Upper lobe of left lung (tissue), 6 donors: ENCODE measurements at regions not wholly inside any gene's neighbourhood (a gene's known extent, or its start where the extent isn't known, plus 50 kb on each side); places are given as distances from the start of the nearest gene placed in this dataset.

ENCODE experiments used
- ATAC-seq, 2 donors: fragments of 200-7000 bp; cut with Tn5 transposase; one replicate each; pipeline ENCODE4 v1.9.1; 2022; ENCODE audit warnings: mild to moderate bottlenecking in 2 of 2, moderate library complexity in 2 of 2; ENCODE audit not compliant: low FRiP score in 2 of 2
- DNase-seq, 2 donors: peaks; one replicate each; pipeline ENCODE4 v3.0.0-alpha.2; 2019 to 2020
- H3K27ac ChIP-seq, 4 donors: fragments of 200-600 bp; sonication (generic); one replicate each; pipeline ENCODE4 v1.5.1; 2016 to 2019
- H3K27me3 ChIP-seq, 4 donors: fragments of 200-600 bp; sonication (generic); one replicate each; pipeline ENCODE4 v1.5.1; 2017 to 2019
- H3K36me3 ChIP-seq, 4 donors: fragments of 200-600 bp; sonication (generic); one replicate each; pipeline ENCODE4 v1.5.1; 2016 to 2019
- H3K4me1 ChIP-seq, 4 donors: fragments of 200-600 bp; sonication (generic); one replicate each; pipeline ENCODE4 v1.5.1; 2018 to 2019
- H3K4me3 ChIP-seq, 4 donors: fragments of 200-600 bp; sonication (generic); one replicate each; pipeline ENCODE4 v1.5.1; 2017 to 2019; ENCODE audit warnings: mild to moderate bottlenecking in 2 of 4, moderate library complexity in 1 of 4
- H3K9me3 ChIP-seq, 4 donors: fragments of 200-600 bp; sonication (generic); one replicate each; pipeline ENCODE4 v1.5.1; 2018 to 2019
- CTCF ChIP-seq, 6 experiments: fragments of 450-650 bp in 4 of 6; fragments of 200-600 bp in 2 of 6; sonication (generic) in 2 of 6; IDR thresholded peaks; one replicate each; pipeline ENCODE4 v1.5.1; 2016 to 2019; ENCODE audit warnings: antibody characterized with exemption in 6 of 6
- EP300 ChIP-seq, 4 donors: sonication (generic); formaldehyde crosslinking; IDR thresholded peaks; one replicate each; pipeline ENCODE4 v1.5.1; 2017; ENCODE audit warnings: antibody characterized with exemption in 4 of 4, control low read depth in 2 of 4
- POLR2A ChIP-seq, 4 donors: fragments of 450-650 bp; IDR thresholded peaks; one replicate each; pipeline ENCODE4 v1.5.1; 2016 to 2017; ENCODE audit warnings: antibody characterized with exemption in 4 of 4, mild to moderate bottlenecking in 2 of 4
- POLR2AphosphoS5 ChIP-seq, 2 donors: sonication (generic); formaldehyde crosslinking; IDR thresholded peaks; one replicate each; pipeline ENCODE4 v1.5.1; 2017; ENCODE audit warnings: antibody characterized with exemption in 2 of 2
- WGBS, 2 donors: methylation state at CpG; one replicate each; pipeline ENCODE4 v1.1.5; 2017 to 2018; 5-methylcytosine and 5-hydroxymethylcytosine counted together
- donor health status: DM: no; HTN: no; CAD: no; lungs with moderate emphysema.
- donor health status: DM: no; HTN: yes; CAD: no; lungs with severe emphysema.

GRCh38 chr22:49034836-49035817, 792.5 kb downstream of the BRD1 start:
- peak in 1 of 2 donors; percentile 20 for ATAC-seq
- Histone ChIP-seq H3K9me3 (no peaks in the 10 kb centered on the region), H3K4me3 (no peak overlapping the region), H3K27ac (no peak overlapping the region), H3K27me3 (no peaks in the 10 kb centered on the region), H3K36me3 (no peaks in the 10 kb centered on the region), H3K4me1 (no peaks in the 10 kb centered on the region)
- no peak for TF ChIP-seq CTCF (IDR thresholded peaks at IDR 0.05)
- TF ChIP-seq POLR2AphosphoS5 (IDR thresholded peaks at IDR 0.05): no peak
- no peak for TF ChIP-seq POLR2A (IDR thresholded peaks at IDR 0.05)
- TF ChIP-seq EP300 (IDR thresholded peaks at IDR 0.05): no peak
- no peak for DNase-seq
- 79 to 83% methylated on average over 21 to 30 of the region's 30 CpGs for WGBS, 2 donors

- H3K9me3 ChIP-seq: no peaks in the 10 kb centered on the region
- TF ChIP-seq POLR2AphosphoS5 (IDR thresholded peaks at IDR 0.05): no peak
- no peak for DNase-seq
- ATAC-seq: no peak
- no peak overlapping the region for H3K4me3 ChIP-seq
- H3K27me3 ChIP-seq: no peaks in the 10 kb centered on the region
- no peaks in the 10 kb centered on the region for H3K36me3 ChIP-seq
- no peaks in the 10 kb centered on the region for H3K4me1 ChIP-seq
- no peak overlapping the region for H3K27ac ChIP-seq
- WGBS, 2 donors: 81 to 90% methylated on average over 4 to 9 of the region's 9 CpGs
These were observed 794.1 kb downstream of the BRD1 start for GRCh38 chr22:49033616-49034015.

GRCh38 chr22:49032821-49033220, 794.9 kb downstream of the BRD1 start:
- DNase-seq (no peak), ATAC-seq (no peak)
- no peaks in the 10 kb centered on the region for H3K36me3 ChIP-seq
- no peak overlapping the region for H3K4me3 ChIP-seq
- no peaks in the 10 kb centered on the region for H3K27me3 ChIP-seq
- no peaks in the 10 kb centered on the region for H3K9me3 ChIP-seq
- H3K4me1 ChIP-seq: no peaks in the 10 kb centered on the region
- H3K27ac ChIP-seq: no peak overlapping the region
- 82 to 92% methylated on average over 11 to 17 of the region's 17 CpGs for WGBS, 2 donors
- TF ChIP-seq POLR2A (IDR thresholded peaks at IDR 0.05) (no peak), POLR2AphosphoS5 (IDR thresholded peaks at IDR 0.05) (no peak), EP300 (IDR thresholded peaks at IDR 0.05) (no peak), CTCF (IDR thresholded peaks at IDR 0.05) (no peak)

GRCh38 chr22:49031746-49032330, 795.8 kb downstream of the BRD1 start:
- H3K4me3 ChIP-seq: no peak overlapping the region
- DNase-seq: no peak
- ATAC-seq: no peak
- H3K27me3 ChIP-seq: no peaks in the 10 kb centered on the region
- H3K36me3 ChIP-seq: no peaks in the 10 kb centered on the region
- no peak overlapping the region for H3K27ac ChIP-seq
- 57 to 65% methylated on average over 6 of the region's 6 CpGs for WGBS, 2 donors
- H3K4me1 ChIP-seq: no peaks in the 10 kb centered on the region
- H3K9me3 ChIP-seq: no peaks in the 10 kb centered on the region
- TF ChIP-seq EP300 (IDR thresholded peaks at IDR 0.05): no peak
- TF ChIP-seq CTCF (IDR thresholded peaks at IDR 0.05): no peak
- TF ChIP-seq POLR2AphosphoS5 (IDR thresholded peaks at IDR 0.05): no peak
- TF ChIP-seq POLR2A (IDR thresholded peaks at IDR 0.05): no peak

- TF ChIP-seq CTCF (IDR thresholded peaks at IDR 0.05): no peak
- TF ChIP-seq POLR2A (IDR thresholded peaks at IDR 0.05): no peak
- TF ChIP-seq POLR2AphosphoS5 (IDR thresholded peaks at IDR 0.05): no peak
- TF ChIP-seq EP300 (IDR thresholded peaks at IDR 0.05): no peak
- Histone ChIP-seq H3K36me3 (no peaks in the 10 kb centered on the region), H3K27me3 (no peaks in the 10 kb centered on the region), H3K4me1 (peaks cover 0 to 6% (median 2%) of the 10 kb centered on the region in 4 donors), H3K27ac (no peak overlapping the region), H3K9me3 (no peaks in the 10 kb centered on the region), H3K4me3 (no peak overlapping the region)
- WGBS, 2 donors: 85 to 86% methylated on average over 4 to 7 of the region's 7 CpGs
- no peak for ATAC-seq
- no peak for DNase-seq
These were observed 799.6 kb downstream of the BRD1 start for GRCh38 chr22:49028111-49028510.
